ENCODE measurements at regions not wholly inside any gene's neighbourhood (a gene's known extent, or its start where the extent isn't known, plus 50 kb on each side); places are given as distances from the start of the nearest gene placed in this dataset.

DNA sequence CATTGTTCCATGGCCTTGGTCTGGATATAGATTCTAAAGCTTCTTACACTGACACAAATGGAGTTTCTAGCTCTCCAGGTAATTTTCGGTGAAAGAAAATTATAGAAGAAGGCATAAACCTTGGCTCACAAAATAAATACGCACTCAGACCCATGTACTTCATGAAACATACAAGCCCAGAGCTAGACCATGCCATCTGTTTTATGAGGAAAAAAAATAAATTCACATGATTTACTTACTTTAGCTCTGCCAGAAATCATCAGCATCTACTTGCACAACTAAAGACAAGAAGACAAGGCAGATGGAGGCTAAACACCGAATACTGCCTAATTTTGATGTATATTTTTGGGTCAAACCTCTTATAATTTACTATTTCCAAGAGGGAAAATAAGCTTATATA lies 197.4 kb upstream of the KLF14 start:
- no peak for DNase-seq

DNA sequence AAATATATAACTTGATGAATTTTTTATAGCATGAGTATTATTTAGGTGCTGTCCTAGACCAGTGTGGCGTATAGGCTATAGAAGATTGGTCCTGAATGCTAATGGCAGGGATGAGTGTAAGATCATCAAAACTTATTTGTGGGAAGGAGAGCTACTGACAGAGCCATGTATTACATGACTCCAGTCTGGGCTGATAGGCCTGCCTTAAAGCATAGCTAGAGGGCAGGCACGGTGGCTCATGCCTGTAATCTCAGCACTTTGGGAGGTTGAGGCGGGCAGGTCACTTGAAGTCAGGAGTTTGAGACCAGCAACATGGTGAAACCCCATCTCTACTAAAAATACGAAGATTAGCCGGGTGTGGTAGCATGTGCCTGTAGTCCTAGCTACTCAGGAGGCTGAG lies 198.1 kb upstream of the KLF14 start:
- no peak for DNase-seq

DNA sequence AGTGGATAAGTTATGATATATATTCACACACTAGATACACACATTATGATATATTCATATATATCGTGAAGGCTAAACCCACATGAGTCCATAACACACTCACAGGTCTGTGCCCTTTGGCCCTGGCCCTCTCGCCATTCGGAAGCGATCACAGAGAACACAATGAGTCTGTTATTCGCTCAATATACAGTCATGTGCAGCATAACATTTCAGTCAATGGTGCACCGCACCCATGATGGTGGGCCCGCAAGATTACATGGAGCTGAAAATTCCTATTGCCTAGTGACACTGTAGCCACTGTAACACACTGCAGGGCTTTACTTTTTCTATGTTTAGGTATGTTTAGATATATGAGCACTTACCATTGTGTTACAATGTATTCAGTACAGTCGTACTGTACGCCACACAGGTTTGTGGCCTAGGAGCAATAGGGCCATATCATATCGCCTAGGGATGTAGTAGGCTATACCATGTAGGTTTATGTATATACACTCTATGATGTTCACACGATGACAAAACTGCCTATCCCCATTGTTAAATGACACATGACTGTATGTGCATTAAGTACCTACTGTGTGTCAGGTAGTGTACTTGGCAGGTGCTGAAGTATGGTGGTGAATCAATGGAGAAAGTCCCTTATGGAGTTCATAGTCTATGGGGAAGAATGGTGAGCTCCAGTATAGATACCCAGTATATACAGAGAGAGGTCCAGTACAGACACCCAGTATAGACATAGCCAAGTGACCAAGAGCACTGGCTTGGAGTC lies 198.8 kb upstream of the KLF14 start:
- no peak for DNase-seq

DNA sequence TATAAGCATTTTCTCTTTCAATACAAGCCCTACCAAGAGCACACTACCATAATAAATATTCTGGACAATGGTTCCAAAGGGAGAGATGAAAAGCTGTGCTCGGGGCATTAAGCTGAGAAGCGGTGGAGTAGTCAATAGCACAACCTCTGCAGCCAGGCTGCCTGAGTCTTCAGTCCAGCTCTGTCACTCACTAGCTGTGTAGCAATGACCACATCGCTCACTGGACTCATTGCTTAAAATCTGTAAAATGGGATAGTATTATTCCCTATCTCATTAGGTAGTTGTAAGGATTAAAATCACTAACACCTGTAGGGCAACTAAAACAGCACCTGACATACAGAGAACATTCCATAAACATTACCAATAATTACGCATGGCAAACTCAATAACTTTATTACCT lies 199.9 kb upstream of the KLF14 start:
- DNase-seq: no peak

DNA sequence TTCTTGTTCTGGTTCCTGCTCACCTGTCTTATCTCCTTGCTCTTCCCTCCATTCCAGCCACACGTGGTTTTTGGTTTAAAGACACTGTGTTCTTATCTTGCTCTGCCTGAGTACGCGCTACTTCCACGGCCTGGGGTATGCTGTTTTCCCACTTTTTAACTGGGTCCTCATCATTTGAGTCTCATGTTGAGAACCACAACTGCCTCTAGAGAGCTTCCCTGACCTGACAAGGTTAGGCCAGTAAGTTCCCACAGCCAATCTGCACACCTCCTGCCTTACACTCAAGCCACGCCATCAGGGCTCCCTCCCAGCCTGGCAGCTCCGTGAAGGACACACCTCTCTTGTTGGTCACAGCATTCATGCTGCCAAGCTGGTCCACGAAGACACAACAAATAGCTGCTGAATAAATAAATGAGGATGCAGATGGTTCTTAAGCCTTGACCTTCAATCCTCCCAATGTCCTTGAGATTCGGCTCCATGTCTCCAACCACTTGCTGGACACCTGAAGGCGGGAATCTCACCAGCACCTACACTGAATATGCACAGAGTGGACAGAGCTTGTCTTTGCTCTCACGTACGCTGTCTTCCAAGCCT lies 201.7 kb upstream of the KLF14 start:
- no peak for DNase-seq

DNA sequence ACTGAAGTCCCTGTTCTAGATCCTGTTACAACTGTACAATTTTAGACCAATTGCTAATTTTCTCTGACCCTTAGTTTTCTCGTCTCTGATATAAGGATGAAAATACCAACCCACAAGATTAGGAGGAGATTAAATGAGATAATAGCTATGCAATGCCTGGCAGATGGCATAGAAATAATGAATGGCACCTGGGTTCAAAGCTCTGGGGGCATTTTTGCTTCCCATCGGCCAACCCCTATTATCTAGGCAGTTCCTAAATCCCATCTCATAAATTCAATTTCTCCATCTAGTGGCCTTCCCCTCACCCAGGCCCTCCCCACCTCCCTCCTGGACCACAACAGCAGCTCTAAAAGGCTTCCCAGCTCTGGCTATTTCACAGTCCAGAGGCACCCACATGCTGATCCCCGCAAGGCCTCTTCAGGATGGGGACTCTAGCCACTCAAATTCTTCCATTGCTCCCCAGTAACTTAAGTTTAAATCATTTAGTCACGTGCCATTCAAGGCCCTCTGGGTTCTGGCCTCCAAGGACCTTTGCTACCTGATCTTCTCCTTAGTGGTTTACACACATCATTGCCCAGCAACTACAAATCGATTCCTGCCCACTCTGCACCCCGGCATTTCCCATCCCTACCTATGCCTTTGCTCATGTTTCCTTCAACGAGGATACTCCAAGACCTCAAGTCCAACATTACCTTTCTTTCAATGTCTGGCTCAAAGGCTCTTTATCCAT lies 202.4 kb upstream of the KLF14 start:
- DNase-seq: no peak

DNA sequence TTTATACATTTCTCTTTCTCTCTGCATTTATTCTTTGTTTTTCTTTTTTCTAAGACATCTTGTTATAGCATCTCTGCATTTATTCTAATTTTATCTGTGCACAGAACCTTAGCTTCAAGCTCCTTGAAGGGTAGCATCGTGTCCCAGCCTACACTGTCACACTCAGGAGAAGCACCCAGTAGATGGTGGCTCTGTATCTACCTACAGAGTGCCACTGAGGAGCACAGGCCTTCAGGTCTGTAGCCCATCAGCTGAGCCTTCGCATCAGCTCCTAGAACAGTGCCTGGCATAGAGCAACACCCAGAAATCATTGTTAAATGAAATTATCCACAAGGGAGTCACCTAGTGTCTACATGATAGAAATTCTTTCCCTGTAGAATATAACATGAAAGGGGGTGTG lies 203.0 kb upstream of the KLF14 start:
- DNase-seq: no peak

DNA sequence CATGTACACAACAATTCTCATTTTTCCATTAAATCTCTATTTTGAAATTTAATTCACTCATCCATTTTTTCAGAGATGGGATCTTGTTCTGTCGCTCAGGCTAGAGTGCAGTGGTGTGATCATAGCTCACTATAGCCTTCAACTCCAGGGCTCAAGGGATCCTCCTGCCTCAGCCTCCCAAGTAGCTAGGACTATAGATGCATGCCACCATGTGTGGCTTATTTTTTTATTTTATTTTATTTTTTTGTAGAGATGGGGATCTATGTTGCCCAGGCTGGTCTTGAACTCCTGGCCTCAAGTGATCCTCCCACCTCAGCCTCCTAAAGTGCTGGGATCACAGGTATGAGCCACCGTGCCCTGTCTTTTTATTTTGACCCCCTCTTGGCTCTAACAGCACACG lies 203.8 kb upstream of the KLF14 start:
- no peak for DNase-seq

DNA sequence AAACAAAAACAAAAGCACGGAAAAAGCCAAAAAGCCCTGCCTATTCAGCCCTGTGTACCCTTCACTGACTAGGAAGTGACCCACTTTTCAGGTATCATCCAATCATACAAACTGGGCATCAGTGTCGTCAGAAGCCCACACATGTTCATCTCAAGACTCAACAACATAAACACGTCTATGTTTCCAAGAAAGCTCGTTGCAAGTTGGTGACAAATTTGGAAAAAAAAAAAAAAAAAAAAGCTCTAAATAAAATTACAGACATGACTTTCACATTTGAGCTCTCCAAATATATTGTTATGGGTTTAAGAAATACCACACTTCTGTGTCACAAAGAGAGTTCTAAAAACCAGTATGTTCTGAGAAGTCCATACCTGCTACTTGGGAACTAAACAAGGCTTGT lies 204.7 kb upstream of the KLF14 start:
- DNase-seq: no peak

DNA sequence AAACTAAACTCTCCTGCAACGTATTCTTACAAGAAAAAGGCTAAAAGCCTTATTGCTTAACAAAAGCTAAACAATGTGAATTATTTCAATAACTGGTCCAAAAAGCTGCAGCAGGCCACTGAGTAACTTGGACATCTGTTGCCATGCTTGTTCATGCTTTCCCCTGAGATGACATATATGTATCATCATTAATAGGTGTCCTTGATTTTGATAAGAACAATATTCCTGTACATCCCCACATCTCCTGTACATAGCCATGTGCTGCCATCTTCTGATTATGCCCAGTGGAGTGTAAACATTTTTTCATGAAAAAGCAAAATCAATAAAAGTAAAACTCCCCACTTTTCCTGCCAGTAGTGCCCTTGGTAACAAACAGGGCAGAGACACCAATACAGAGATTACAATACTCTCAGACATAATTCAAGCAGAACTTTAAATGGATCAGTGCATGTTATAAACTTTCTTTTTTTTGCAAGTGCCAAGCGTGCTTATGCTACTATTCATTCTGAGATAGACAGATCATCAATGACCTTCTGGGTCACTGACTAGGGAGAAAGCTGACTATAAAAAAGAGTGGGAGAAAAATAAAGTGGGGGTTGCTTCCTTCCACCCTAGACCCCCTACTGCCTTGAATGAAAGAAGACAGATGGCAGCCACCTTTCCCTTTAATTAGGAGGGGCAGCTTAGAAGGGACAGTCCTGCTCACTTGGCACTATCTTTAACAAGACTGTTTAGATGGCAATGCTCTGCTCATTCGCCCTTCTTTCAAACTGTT lies 205.5 kb upstream of the KLF14 start:
- no peak for DNase-seq

DNA sequence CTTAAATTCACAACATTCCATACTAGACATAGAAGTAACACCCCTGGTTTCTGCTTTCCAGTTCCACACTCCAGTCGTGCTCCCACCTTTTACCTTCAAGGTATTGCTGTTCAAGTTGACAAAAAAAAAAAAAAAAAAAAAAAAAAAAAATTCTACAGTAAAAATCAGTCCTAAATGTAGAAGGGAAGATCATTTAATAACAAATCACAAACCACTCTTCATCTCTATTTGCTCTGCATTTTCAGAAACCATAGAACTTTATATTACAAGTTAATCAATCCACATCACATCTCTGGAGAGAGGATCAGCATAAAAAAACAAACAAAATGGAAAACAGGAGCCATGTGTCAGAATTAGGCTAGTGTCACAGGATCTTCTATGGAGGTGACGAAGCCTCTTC lies 206.3 kb upstream of the KLF14 start:
- no peak for DNase-seq

DNA sequence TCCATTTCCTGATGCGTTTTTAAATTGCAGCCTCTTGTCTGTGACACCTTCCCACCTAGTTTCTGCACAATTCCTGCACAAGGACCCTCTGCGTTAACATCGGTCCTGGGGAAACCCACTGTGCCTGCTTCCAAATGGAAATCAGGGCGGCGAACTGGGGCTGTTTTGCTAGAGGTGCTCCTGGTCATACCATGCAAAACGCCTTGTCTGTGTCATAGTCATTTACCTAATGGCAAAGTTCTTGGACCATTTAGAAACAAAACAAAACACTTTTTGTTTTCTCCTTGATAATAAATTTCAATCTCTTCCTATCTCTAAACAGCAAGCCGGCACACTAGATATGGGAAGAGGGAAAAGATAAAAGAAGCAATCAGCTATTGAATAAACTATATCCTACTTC lies 206.9 kb upstream of the KLF14 start:
- DNase-seq: no peak

DNA sequence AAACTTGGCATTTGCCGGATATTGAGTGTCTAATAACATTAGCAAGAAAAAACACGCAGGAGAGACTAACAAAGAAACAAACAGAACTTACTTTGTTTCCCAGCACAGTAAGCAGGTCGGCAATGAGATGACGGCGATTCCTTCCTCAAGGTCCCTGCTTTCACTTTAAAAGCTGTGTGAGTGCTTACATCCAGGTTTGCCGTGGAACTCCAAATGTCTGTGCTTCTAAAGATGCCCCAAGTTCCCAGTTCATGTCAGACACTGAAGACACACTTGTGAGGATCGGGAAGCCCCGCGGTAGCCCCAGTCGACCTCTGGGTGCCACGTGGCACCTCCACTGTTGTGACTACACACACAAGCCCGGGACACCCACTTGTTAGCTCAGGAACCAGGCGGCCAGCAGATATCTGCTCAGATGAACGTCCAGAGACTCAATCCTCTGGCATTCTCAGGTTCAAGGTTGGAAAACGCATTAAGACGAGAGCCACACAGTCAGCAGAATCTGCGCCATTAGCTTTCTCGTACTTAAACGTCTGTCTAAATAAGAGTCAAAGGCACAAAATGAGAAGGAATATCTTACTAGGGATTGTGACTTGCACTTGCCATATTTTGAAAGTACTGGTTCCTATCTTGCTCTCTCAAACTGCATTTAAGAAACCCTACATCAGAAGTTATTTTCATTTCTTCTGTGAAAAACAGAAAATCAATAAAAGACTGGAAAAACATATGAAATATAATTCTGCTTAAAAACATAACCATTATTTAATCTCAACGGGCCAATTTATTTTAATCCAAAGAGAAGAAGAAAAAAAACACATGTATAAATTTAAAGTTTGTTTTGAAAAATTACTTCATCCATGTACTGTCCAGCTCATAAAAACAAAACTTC lies 207.6 kb upstream of the KLF14 start:
- no peak for DNase-seq

DNA sequence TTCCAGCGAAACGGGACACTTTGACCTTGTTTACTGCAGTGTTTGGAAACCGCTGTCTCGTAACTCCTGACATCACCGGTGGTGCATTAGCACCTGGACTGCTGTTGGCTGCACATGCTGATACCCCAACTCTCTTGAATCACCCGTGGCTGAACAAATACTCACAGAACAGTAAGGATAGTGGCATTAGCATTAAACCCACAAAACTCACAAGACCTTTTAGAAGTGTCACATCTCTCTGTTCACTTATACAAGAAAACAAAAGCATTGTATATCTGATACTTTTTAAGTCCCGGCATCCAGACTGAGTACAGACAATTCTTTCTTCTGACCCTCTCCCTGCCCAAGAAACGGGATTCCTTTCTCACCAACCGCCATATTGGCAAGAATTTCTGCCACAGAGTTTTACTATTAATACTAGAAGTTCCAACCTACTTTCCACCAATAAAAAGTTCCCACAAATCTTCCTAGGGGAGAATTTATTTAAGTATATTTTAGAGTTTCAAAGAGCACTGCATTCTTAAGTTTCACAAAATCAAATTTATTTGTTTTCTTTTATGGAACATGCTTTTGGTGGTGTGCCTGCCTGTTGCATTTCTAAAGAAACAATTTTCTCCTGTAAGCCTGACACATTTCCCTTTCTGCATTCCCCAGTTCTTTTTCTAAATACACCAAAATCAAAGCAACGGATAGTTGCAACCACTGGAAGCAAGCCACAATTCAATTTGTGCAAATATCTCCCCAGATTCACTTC lies 208.4 kb upstream of the KLF14 start:
- no peak for DNase-seq

DNA sequence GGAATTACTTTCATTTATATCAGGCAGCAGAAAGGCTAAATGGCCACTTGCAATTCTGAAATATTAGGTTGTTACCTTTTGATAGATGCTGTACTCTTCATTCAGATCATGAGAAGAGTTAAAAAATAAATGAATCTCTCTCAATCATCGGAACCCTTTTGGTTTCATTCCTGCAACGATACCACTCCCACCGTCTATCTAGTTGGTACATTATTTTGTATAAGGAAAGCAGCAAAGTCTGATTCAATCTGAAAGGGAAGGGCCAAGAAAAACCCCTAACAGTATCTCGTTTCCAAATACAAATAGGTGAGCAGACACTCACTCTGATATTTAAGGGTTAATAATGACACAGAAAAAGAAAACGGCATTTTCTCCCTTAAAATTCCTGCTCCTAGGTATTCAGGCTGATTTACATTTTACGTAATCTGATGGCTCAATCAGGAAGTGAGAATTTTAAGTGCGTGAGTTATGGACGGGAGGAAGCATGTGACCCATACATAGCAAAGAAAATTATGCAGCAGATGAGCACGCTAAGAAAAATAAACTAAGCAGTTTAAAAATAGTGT lies 209.4 kb upstream of the KLF14 start:
- no peak for DNase-seq

DNA sequence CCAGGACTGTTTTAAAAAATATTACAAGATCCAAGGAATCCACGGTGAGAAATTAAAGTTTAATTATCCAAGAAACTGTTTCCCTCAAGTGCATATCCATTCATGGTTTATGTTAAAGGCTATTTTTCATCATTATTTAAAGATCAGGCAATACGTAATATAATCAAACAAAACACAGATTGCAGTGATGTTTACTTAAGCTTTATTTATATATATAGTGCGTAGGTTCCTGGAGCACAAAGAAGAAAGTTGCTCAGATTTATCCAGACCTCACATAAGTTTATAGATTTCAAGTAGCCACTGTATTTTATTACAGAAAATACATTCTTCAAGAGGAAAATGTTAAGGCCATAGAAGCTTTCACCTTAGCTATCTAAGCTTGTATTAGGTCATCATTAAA lies 210.0 kb upstream of the KLF14 start:
- DNase-seq: no peak

DNA sequence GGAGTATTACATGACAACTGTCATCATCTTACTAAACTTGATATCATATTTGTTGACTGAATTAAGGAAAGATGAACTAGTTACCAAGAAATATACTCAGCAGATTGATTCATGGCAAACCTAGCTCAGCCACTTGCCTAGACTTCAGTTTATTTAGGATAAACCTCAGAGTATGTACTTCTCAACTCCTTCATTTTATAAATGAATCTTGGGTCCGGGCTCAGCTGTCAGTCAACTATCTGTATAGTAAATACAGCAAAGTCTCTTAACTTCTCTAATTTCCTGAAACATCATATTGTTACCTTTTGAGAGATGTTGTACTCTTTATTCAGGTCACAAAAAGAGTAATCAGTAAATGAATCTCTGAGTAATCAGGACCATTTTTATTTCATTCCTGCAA lies 211.0 kb upstream of the KLF14 start:
- DNase-seq: no peak

DNA sequence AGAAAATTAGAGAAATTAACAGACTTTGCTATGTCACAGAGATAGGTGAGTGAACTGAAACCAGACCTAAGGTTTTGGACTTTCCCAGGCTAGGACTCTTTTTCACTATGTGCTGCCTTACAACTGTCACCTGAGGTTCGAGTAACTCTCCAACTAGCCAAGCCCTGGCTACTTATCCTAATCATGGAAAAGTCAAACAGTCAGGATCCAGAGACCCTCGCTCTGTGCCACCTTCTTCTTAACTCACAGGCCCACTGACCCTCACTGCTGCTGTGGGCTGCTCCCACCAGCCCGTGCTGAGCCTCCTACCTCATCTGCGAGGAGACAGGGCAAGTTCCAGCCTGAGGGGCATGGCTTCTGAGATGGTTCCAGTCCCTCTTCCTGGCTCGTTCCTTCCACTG lies 211.4 kb upstream of the KLF14 start:
- no peak for DNase-seq

DNA sequence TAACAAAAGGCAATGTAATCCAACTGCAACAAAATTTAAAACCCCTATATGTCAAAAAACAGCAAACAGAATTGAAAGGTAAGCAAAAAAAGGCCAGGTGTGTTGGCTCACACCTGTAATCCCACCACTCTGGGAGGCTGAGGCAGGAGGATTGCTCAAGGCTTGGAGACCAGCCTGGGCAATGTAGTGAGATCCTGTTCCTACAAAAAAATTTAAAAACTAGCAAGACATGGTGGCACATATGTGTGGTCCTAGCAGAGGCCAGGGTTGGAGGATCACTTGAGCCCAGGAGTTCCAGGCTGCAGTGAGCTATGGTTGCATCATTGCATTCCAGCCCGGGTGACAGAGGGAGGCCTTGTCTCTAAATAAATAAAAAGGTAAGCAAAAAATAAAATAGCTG lies 212.1 kb upstream of the KLF14 start:
- no peak for DNase-seq

DNA sequence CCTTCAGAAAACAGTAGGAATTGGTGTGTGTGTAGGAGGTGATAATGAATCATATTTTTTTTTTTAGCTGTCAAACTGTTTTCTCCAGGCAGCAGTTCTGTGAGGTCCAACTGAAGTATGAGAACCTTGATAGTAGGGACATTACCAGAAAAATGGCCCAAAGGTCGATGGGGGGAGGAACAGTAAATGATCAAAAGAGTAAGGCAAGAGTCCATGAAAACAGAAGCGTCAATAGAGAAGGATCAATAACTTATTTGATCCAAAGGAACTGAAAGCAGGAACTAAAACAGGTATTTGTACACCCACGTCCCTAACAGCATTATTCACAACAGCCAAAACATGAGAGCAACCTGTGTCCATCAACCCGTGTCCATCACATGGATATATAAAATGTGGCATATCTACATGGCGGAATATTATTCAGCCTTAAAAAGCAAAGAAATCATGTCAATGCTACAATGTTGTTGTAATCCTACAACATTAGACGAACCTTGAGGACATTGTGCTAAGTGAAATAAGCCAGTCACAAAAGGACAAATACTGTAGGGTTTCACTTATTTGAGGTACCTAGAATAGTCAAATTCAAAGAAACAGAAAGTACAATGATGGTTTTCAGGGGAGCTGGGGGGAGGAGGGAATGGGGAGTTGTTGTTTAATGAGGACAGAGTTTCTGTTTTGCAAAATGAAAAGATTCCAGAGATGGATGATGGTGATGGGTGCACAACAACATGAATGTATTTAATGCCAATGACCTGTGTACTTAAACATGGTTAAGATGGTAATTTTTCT lies 214.0 kb upstream of the KLF14 start:
- DNase-seq: no peak

DNA sequence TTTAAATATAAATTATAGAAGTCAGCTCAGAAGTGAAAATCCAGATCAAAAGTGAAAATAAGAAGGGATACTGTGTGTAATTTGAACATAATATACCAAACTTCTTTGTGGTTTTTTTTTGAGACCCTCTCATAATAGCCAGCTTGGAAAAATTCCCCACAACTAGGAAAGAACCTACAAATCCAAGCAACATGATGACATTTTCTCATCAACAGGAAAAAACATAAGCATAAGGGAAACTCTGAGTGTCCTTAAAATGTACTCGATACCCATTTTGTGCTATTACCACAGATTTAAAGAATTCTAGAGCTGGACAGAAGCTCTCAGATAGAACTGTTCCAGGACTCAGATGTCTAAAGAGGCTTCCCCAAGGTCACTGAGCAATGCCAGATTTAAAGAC lies 214.8 kb upstream of the KLF14 start:
- DNase-seq: no peak
